Suprapubic skin (tissue), 3 donors: ENCODE measurements at regions not wholly inside any gene's neighbourhood (a gene's known extent, or its start where the extent isn't known, plus 50 kb on each side); places are given as distances from the start of the nearest gene placed in this dataset.

ENCODE experiments used
- POLR2A ChIP-seq, 2 donors: fragments of 450-650 bp; IDR thresholded peaks; one replicate each; pipeline ENCODE4 v1.6.1; 2017; ENCODE audit warnings: antibody characterized with exemption in 2 of 2, mild to moderate bottlenecking in 2 of 2, moderate library complexity in 2 of 2
- TF ChIP-seq, protein P1 (sequence below), 2 donors: fragments of 200-600 bp in 1 of 2; fragments of 450-650 bp in 1 of 2; sonication (generic) in 1 of 2; IDR thresholded peaks; one replicate each; pipeline ENCODE4 v1.5.1; 2016 to 2019; ENCODE audit warnings: antibody characterized with exemption in 2 of 2, mild to moderate bottlenecking in 1 of 2, moderate library complexity in 1 of 2

DNA sequence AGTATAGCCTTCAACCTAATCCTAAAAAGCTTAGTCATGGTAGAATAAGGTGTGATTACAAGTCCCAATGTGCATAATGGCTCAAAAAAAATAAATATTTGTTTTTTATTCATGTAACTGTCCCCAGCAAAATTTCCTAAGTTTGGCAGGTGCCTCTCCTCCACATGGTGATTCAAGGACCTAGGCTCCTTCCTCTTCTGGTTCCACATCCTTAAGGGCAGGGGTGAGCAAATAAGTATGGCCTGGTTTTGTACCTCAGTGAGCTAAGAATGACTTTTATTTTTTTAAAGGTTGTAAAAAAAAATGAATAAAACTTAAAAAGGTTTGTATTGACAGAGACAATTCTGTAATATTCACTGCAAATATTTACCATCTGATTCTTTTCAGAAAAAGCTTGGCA lies 343.5 kb upstream of the UBE2E2 start:
- TF ChIP-seq, protein P1, sequence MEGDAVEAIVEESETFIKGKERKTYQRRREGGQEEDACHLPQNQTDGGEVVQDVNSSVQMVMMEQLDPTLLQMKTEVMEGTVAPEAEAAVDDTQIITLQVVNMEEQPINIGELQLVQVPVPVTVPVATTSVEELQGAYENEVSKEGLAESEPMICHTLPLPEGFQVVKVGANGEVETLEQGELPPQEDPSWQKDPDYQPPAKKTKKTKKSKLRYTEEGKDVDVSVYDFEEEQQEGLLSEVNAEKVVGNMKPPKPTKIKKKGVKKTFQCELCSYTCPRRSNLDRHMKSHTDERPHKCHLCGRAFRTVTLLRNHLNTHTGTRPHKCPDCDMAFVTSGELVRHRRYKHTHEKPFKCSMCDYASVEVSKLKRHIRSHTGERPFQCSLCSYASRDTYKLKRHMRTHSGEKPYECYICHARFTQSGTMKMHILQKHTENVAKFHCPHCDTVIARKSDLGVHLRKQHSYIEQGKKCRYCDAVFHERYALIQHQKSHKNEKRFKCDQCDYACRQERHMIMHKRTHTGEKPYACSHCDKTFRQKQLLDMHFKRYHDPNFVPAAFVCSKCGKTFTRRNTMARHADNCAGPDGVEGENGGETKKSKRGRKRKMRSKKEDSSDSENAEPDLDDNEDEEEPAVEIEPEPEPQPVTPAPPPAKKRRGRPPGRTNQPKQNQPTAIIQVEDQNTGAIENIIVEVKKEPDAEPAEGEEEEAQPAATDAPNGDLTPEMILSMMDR (IDR thresholded peaks at IDR 0.05) = no peak
- no peak for TF ChIP-seq POLR2A (IDR thresholded peaks at IDR 0.05)
